HEK293T (cell line): ENCODE measurements at regions not wholly inside any gene's neighbourhood (a gene's known extent, or its start where the extent isn't known, plus 50 kb on each side); places are given as distances from the start of the nearest gene placed in this dataset.

Experiments
- BHLHE40 ChIP-seq: fragments of 450-650 bp; IDR thresholded peaks from 2 replicates; pipeline ENCODE4 v1.6.1; 2016; ENCODE audit warnings: mild to moderate bottlenecking, moderate library complexity, borderline replicate concordance
- CTBP1 ChIP-seq: fragments of 450-650 bp; IDR thresholded peaks from 2 replicates; pipeline ENCODE4 v1.6.1; 2016; ENCODE audit warnings: borderline replicate concordance
- ELF4 ChIP-seq: fragments of 450-650 bp; IDR thresholded peaks from 2 replicates; pipeline ENCODE4 v1.6.1; 2017; ENCODE audit warnings: antibody characterized with exemption
- FOXA1 ChIP-seq: fragments of 450-650 bp; IDR thresholded peaks from 2 replicates; pipeline ENCODE4 v1.6.1; 2016; ENCODE audit warnings: mild to moderate bottlenecking
- FOXM1 ChIP-seq: fragments of 450-650 bp; IDR thresholded peaks from 2 replicates; pipeline ENCODE4 v1.6.1; 2017; ENCODE audit warnings: mild to moderate bottlenecking, borderline replicate concordance
- HDGF ChIP-seq: fragments of 450-650 bp; IDR thresholded peaks from 2 replicates; pipeline ENCODE4 v1.6.1; 2017; ENCODE audit warnings: antibody characterized with exemption, borderline replicate concordance
- SP1 ChIP-seq: fragments of 450-650 bp; IDR thresholded peaks from 2 replicates; pipeline ENCODE4 v1.6.1; 2017
- SUZ12 ChIP-seq: fragments of 450-650 bp; IDR thresholded peaks from 2 replicates; pipeline ENCODE4 v1.6.1; 2016; ENCODE audit warnings: mild to moderate bottlenecking
- TARDBP ChIP-seq: fragments of 450-650 bp; IDR thresholded peaks from 2 replicates; pipeline ENCODE4 v1.6.1; 2016

- TF ChIP-seq SUZ12 (no peak), CTBP1 (no peak), TARDBP (no peak), FOXA1 (no peak), ELF4 (no peak), HDGF (no peak), FOXM1 (no peak), SP1 (no peak), BHLHE40 (no peak)
Measured at GRCh38 chr11:127226380-127226779, 225.8 kb upstream of the KIRREL3 start.
